ELF-1 (cell line): ENCODE measurements at regions not wholly inside any gene's neighbourhood (a gene's known extent, or its start where the extent isn't known, plus 50 kb on each side); places are given as distances from the start of the nearest gene placed in this dataset.
"Not testable (repeated sequence)": the region's sequence is repeated elsewhere in the genome, so short reads cannot be mapped to it uniquely, and the experiment has no call there.

Experiments
- DNase-seq: peaks from one replicate; pipeline ENCODE4 v3.0.0-alpha.2; 2016; ENCODE audit warnings: low read depth, low spot score

- no peak for DNase-seq
Observed at GRCh38 chr14:25340882-25341281, 290.9 kb upstream of the STXBP6 start.

DNA sequence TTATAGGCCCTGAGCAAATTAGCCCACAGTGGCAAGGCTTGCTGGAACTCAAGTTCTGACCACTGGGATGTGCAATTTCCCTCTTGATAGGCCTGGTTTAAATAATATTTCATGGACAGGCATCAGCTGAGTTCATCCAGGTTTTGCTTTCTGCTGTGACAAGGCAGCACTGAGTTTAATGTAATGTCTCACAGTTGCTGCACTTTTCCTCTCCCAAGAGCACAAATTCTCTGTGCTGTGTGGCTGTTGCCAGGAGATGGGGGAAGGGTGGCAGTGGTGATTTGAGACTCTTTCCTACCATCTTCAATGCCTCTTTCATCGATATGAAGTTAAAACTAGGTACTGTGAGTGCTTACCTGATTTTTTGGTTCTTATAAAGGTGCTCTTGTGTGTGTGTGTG, 272.8 kb upstream of the STXBP6 start:
- DNase-seq, result no peak

GRCh38 chr14:25316007-25316406, 266.1 kb upstream of the STXBP6 start:
- DNase-seq, result not testable (repeated sequence)

GRCh38 chr14:25308244-25308643, 258.3 kb upstream of the STXBP6 start:
- DNase-seq, result peak; percentile 32

- no peak for DNase-seq
Observed at GRCh38 chr14:25303934-25304333, 254.0 kb upstream of the STXBP6 start.

DNA sequence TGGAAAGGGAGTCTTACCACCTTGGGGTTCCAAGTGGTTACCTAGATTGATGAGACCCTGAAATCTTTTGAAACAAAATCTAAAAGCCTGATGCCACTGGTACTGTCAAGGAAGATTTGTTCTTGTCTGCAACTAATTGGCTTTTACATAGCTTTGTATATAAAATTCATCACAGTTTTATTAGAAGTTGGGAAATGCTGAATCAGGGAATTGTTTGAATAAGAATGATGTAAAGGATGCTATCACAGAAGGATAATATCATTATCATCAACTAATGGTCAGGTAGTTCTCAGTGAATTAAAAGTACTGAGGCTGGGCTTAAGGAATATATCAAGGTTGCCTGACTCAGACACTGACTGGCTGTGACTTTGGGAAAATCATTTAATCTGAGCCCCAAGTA, 248.3 kb upstream of the STXBP6 start:
- DNase-seq, result no peak

GRCh38 chr14:25290154-25290553, 240.2 kb upstream of the STXBP6 start:
- not testable (repeated sequence) for DNase-seq

GRCh38 chr14:25274529-25274928, 224.6 kb upstream of the STXBP6 start:
- no peak for DNase-seq

GRCh38 chr14:25267186-25267585, 217.2 kb upstream of the STXBP6 start:
- no peak for DNase-seq

- no peak for DNase-seq
Observed at GRCh38 chr14:25259470-25259869, 209.5 kb upstream of the STXBP6 start.

DNA sequence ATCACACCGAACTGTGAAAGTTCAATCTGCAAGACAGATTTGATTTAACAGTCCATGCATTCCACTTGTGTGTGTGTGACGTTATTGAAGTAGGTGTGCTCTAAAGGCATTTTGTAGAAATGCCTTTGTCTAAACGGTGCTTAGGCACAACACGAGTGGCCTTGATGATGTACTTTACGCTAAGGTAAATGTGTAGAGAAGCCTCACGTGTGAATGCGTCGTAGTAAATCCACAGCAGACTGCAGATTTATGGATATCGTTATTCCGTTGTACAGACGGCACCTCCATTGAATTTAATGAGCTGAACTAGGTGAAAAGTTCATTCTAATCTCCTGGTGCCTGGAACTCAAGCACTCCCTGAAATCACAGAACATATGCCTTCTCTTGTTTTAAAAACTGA, 202.8 kb upstream of the STXBP6 start:
- no peak for DNase-seq

DNA sequence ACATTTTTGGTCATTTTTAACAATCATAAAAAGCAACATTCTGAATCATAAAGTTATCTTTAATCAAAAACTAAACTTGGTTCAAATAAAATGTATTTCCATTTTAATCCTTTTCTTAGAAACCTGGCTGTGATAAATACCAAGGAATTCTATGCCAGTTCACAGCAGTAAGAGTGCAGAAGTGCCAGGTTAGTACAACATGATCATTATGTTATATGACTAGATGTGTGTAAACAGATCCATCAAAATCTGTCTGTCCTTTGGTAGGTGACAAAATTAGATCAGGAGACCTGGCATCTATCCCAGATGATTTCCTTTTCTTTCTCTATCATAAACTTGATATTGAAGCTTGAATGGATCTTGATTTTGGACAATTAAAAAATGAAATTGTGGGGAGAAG, 200.6 kb upstream of the STXBP6 start:
- DNase-seq, result no peak

DNA sequence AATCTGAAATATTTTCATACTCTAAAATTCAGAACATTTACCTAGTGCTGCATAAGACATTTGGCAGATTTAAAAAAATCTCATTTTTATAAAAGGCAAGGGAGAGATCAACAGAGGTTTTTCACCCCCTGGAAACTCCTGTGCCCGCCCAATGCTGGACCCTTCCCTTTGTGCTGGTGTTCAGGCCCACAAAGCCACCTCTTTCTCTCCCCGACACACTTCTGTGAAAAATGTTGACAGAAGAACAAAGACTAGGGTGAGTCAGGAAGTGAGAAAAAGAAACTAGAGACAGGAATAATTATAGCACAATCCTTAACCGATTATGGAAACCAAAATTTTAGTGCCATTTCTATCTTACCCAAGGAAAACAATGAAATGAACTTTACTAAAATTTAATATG, 197.7 kb upstream of the STXBP6 start:
- no peak for DNase-seq

GRCh38 chr14:25246751-25247150, 196.8 kb upstream of the STXBP6 start:
- no peak for DNase-seq

GRCh38 chr14:25239170-25239569, 189.2 kb upstream of the STXBP6 start:
- no peak for DNase-seq

- peak; percentile 51 for DNase-seq
Observed at GRCh38 chr14:25237845-25238244, 187.9 kb upstream of the STXBP6 start.

DNA sequence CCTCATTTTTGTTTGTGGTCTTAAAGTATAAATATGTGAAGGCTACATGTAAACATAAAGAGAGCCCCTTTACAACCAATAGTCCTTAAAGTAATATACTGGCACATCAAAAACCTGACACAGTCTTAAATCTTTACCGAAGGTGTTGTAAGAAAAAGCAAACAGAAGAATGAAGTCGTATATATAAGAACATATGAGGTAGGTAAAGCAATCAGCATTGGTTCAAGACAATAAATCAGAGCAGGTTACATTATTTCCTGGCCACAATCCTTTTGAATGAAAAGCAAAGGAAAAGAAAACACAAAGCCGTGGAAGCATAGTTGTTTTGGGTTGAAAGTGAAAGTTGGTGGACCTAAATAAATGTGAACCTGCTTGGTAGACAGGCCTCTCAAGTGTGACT, 183.7 kb upstream of the STXBP6 start:
- no peak for DNase-seq

- no peak for DNase-seq
Observed at GRCh38 chr14:25231004-25231403, 181.1 kb upstream of the STXBP6 start.

- no peak for DNase-seq
Observed at GRCh38 chr14:25226214-25226613, 176.3 kb upstream of the STXBP6 start.

GRCh38 chr14:25222256-25222655, 172.3 kb upstream of the STXBP6 start:
- DNase-seq, result no peak

GRCh38 chr14:25220514-25220913, 170.6 kb upstream of the STXBP6 start:
- DNase-seq, result no peak

DNA sequence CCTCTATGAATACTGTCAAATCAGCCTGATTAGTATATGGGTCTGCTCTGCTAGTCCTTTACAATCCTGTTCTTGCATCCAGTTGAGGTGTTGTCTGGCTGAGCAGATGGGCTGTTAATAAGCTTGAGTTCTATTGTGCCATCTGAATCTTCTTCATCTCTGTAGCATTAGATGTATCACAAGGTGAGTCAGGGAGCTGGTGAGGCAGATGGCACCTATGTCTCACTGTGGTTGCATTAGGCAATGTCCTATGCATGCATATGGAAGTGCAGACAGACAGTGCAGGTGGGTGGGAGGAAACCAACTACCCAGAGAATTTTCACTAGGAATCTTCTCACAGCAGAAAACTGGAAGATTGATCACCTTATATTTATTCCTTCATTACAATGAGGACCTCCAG, 165.7 kb upstream of the STXBP6 start:
- no peak for DNase-seq

DNA sequence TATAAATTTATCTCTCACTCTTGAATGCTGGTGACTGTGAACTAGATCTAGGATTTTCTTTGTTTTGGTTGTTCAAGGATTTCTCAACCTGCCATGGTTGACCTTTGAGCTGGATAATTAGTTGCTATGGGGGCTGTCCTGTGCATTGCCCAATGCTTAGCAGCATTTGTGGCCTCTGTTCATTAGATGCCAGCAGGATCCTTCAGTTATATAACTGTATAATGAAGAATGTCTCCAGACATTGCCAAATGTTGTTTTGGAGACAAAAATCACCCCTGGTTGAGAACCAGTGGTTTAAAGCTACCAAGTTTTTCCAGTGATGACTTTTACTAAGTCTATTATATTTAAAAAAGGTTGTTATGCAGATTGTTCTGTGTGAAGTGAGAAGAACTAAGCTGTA, 147.9 kb upstream of the STXBP6 start:
- DNase-seq, result no peak

GRCh38 chr14:25180221-25180620, 130.3 kb upstream of the STXBP6 start:
- no peak for DNase-seq

DNA sequence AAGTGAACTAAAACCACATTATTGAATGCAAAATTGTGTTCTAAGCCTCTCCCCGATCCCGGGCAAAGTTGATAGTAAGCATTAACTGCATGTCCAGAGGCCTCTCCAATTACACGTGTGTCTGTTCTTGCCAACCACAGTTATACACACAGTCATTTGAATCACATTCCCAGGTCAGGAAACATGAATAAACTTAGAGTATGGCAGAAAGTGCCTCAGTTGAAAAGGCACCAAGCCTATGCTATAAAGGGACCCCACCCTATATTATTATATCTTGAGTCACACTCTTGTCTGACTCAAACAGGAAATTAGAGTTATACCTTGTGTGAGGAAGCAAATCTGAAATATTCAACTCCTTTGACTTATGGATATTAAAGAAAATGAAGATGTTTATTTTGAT, 128.3 kb upstream of the STXBP6 start:
- DNase-seq, result no peak
